NCI-H2171 treated with DMSO at 0.1 percent for 48 hours (cell line): ENCODE measurements at regions not wholly inside any gene's neighbourhood (a gene's known extent, or its start where the extent isn't known, plus 50 kb on each side); places are given as distances from the start of the nearest gene placed in this dataset.
"Not testable (repeated sequence)": the region's sequence is repeated elsewhere in the genome, so short reads cannot be mapped to it uniquely, and the experiment has no call there.

Experiments used
- DNase-seq: peaks from one replicate; lab custom pipeline; 2025; lab: John Stamatoyannopoulos, UW

- no peak for DNase-seq
Observed at GRCh38 chr20:46785958-46786357, 76.5 kb downstream of the SLC2A10 start.

- no peak for DNase-seq
Observed at GRCh38 chr20:46786566-46786965, 77.1 kb downstream of the SLC2A10 start.

GRCh38 chr20:46787991-46788762, 78.7 kb downstream of the SLC2A10 start:
- DNase-seq: peak; percentile 60

GRCh38 chr20:46788763-46789091, 79.3 kb downstream of the SLC2A10 start:
- not testable (repeated sequence) for DNase-seq

GRCh38 chr20:46789339-46790028, 80.0 kb downstream of the SLC2A10 start:
- DNase-seq: no peak

GRCh38 chr20:46791722-46792416, 82.4 kb downstream of the SLC2A10 start:
- DNase-seq: no peak

GRCh38 chr20:46797206-46797605, 87.8 kb downstream of the SLC2A10 start:
- peak; percentile 78 for DNase-seq

- DNase-seq: no peak
Observed at GRCh38 chr20:46798430-46798829, 89.0 kb downstream of the SLC2A10 start.

- peak; percentile 97 for DNase-seq
Observed at GRCh38 chr20:46799781-46800408, 90.4 kb downstream of the SLC2A10 start.

GRCh38 chr20:46800409-46800804, 91.0 kb downstream of the SLC2A10 start:
- no peak for DNase-seq

GRCh38 chr20:46801003-46801702, 91.7 kb downstream of the SLC2A10 start:
- peak; percentile 66 for DNase-seq

- DNase-seq: peak; percentile 97
Observed at GRCh38 chr20:46802722-46803121, 91.9 kb upstream of the EYA2 start.

- peak; percentile 53 for DNase-seq
Observed at GRCh38 chr20:46803123-46804020, 91.3 kb upstream of the EYA2 start.

- DNase-seq: no peak
Observed at GRCh38 chr20:46804126-46804525, 90.5 kb upstream of the EYA2 start.

- no peak for DNase-seq
Observed at GRCh38 chr20:46805836-46806235, 88.8 kb upstream of the EYA2 start.

GRCh38 chr20:46807998-46808397, 86.6 kb upstream of the EYA2 start:
- peak; percentile 69 for DNase-seq

- peak; percentile 60 for DNase-seq
Observed at GRCh38 chr20:46808565-46808964, 86.1 kb upstream of the EYA2 start.

- DNase-seq: peak; percentile 53
Observed at GRCh38 chr20:46809706-46810360, 84.8 kb upstream of the EYA2 start.

GRCh38 chr20:46810448-46811223, 84.0 kb upstream of the EYA2 start:
- DNase-seq: peak; percentile 93
